ENCODE measurements at regions not wholly inside any gene's neighbourhood (a gene's known extent, or its start where the extent isn't known, plus 50 kb on each side); places are given as distances from the start of the nearest gene placed in this dataset.

DNA sequence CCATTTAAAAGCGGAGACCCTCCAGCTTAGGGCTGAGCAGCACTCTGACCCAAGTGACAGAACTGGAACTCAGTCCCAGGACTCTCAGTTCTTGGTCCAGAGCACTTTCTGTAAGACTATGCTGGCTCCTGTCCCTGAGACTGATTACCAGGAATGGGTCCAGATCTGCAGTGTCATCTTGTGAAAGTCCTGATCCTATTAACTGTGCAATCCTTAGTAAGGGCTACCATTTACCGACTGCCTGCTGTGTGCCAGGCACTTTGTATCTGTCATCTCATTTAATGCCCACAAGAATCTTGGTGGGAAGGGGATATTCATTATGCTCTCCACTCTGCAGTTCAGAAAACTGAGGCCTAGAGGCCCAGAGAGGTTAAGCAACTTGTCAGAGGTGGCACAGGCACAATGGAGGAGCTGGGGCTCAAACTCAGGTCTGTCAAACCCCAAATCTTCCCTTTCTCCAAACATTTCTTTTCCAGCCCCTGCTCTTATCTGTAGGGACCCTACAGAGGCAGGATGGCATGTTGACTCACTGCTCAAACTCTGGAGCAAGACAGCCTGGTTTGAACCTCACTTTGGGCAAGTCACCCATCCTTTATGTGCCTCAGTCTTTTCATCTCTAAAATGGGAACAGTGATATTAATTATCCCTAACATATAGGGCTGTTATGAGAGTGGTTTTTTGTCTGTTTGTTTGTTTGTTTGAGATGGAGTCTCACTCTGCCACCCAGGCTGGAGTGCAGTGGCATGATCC, 57.6 kb upstream of the IFNLR1 start:
- Histone ChIP-seq H3K14ac (replicated peaks; ENCODE audit: low read depth, low read length) (no peak overlapping the region), H3K27ac (ENCODE audit: insufficient read depth, low read length) (no peak overlapping the region), H3K4me3 (ENCODE audit: insufficient read depth, low read depth, low read length) (no peak overlapping the region), H3K56ac (ENCODE audit: extremely low read depth, insufficient read depth, low read length) (no peak overlapping the region), H2AK5ac (ENCODE audit: low read depth, low read length) (no peak overlapping the region), H3K23ac (ENCODE audit: low read depth, low read length) (no peak overlapping the region), H3K9me1 (ENCODE audit: insufficient read depth, low read length) (peaks cover 2% of the 10 kb centered on the region; the same call in 1 of the 2 replicates), H3K4me2 (ENCODE audit: low read depth, low read length) (no peak overlapping the region), H3K4ac (ENCODE audit: low read depth, low read length) (no peak overlapping the region), H2AFZ (replicated peaks; ENCODE audit: low read length, poor library complexity) (no peak overlapping the region), H3K9ac (ENCODE audit: low read depth, low read length) (no peak overlapping the region), H4K91ac (ENCODE audit: insufficient read depth, low read depth, low read length) (no peak overlapping the region), H4K8ac (ENCODE audit: low read depth in 2 of 2, low read length in 2 of 2) (no peak overlapping the region), H3K4me1 (ENCODE audit: control insufficient read depth, insufficient read depth, low read length) (no peaks in the 10 kb centered on the region), H3K9me3 (ENCODE audit: control insufficient read depth, insufficient read depth, low read length) (no peaks in the 10 kb centered on the region), H2BK5ac (ENCODE audit: low read depth, low read length, poor library complexity, severe bottlenecking) (no peak overlapping the region), H3K27me3 (ENCODE audit: control insufficient read depth, insufficient read depth, low read length) (peaks cover 22% of the 10 kb centered on the region), H2BK20ac (ENCODE audit: low read depth, low read length) (no peak overlapping the region), H4K20me1 (ENCODE audit: insufficient read depth, low read length) (no peaks in the 10 kb centered on the region), H3K79me1 (ENCODE audit: low read depth in 1 of 2, low read length in 2 of 2) (no peaks in the 10 kb centered on the region), H4K5ac (ENCODE audit: low read depth, low read length) (no peak overlapping the region), H3K36me3 (ENCODE audit: control insufficient read depth, insufficient read depth, low read length) (no peaks in the 10 kb centered on the region), H2AK9ac (replicated peaks; ENCODE audit: low read depth, low read length, poor library complexity) (no peak overlapping the region), H2BK15ac (ENCODE audit: low read depth, low read length) (no peak overlapping the region), H3K18ac (ENCODE audit: low read depth, low read length) (no peak overlapping the region), H2BK120ac (ENCODE audit: low read depth, low read length) (no peak overlapping the region)
- POLR2A ChIA-PET (ENCODE audit: unreplicated experiment) = no interaction called here
- no peak for ATAC-seq (ENCODE audit: low read depth)
- dilution Hi-C loops (cut with HindIII; ENCODE audit: low sequenced_read_pairs, unreplicated experiment) (no loop called here), intact Hi-C loops (cut with micrococcal nuclease) (no loop called here), in situ Hi-C loops (cut with MboI; ENCODE audit: low sequenced_read_pairs) (no loop called here)
- no TSS peak for BruUV-seq (replicated peaks)
- TF ChIP-seq SMC3 (IDR thresholded peaks at IDR 0.05; ENCODE audit: low read depth, low read length) (no peak), MXI1 (IDR thresholded peaks at IDR 0.05; ENCODE audit: borderline replicate concordance, low read depth, low read length) (no peak), RFX5 (IDR thresholded peaks at IDR 0.05; ENCODE audit: low read depth, low read length) (no peak), BHLHE40 (IDR thresholded peaks at IDR 0.05; ENCODE audit: low read depth, low read length) (no peak), CEBPB (IDR thresholded peaks at IDR 0.05; ENCODE audit: low read depth, low read length) (no peak), MAZ (IDR thresholded peaks at IDR 0.05; ENCODE audit: borderline replicate concordance, low read depth, low read length) (no peak), FOS (IDR thresholded peaks at IDR 0.05; ENCODE audit: low read depth, low read length) (no peak), RAD21 (IDR thresholded peaks at IDR 0.05; ENCODE audit: low read length) (no peak), POLR2A (IDR thresholded peaks at IDR 0.05; ENCODE audit: low read depth, low read length) (no peak), CHD1 (IDR thresholded peaks at IDR 0.05; ENCODE audit: low read depth, low read length) (no peak), MAFK (IDR thresholded peaks at IDR 0.05; ENCODE audit: low read depth, low read length) (no peak), RCOR1 (IDR thresholded peaks at IDR 0.05; ENCODE audit: insufficient replicate concordance, low read length) (no peak)
- TF ChIP-seq, protein P1, sequence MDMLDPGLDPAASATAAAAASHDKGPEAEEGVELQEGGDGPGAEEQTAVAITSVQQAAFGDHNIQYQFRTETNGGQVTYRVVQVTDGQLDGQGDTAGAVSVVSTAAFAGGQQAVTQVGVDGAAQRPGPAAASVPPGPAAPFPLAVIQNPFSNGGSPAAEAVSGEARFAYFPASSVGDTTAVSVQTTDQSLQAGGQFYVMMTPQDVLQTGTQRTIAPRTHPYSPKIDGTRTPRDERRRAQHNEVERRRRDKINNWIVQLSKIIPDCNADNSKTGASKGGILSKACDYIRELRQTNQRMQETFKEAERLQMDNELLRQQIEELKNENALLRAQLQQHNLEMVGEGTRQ (IDR thresholded peaks at IDR 0.05; ENCODE audit: low read depth, low read length) = no peak
- TF ChIP-seq, protein P2, sequence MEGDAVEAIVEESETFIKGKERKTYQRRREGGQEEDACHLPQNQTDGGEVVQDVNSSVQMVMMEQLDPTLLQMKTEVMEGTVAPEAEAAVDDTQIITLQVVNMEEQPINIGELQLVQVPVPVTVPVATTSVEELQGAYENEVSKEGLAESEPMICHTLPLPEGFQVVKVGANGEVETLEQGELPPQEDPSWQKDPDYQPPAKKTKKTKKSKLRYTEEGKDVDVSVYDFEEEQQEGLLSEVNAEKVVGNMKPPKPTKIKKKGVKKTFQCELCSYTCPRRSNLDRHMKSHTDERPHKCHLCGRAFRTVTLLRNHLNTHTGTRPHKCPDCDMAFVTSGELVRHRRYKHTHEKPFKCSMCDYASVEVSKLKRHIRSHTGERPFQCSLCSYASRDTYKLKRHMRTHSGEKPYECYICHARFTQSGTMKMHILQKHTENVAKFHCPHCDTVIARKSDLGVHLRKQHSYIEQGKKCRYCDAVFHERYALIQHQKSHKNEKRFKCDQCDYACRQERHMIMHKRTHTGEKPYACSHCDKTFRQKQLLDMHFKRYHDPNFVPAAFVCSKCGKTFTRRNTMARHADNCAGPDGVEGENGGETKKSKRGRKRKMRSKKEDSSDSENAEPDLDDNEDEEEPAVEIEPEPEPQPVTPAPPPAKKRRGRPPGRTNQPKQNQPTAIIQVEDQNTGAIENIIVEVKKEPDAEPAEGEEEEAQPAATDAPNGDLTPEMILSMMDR (conservative IDR thresholded peaks at IDR 0.05; ENCODE audit: low read depth, low read length) = no peak
- TF ChIP-seq, protein P3, sequence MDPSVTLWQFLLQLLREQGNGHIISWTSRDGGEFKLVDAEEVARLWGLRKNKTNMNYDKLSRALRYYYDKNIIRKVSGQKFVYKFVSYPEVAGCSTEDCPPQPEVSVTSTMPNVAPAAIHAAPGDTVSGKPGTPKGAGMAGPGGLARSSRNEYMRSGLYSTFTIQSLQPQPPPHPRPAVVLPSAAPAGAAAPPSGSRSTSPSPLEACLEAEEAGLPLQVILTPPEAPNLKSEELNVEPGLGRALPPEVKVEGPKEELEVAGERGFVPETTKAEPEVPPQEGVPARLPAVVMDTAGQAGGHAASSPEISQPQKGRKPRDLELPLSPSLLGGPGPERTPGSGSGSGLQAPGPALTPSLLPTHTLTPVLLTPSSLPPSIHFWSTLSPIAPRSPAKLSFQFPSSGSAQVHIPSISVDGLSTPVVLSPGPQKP (IDR thresholded peaks at IDR 0.05; ENCODE audit: borderline replicate concordance, low read depth, low read length) = no peak
- DNase-seq = no peak
- CTCF ChIA-PET = no interaction called here
- WGBS, 2 experiments (ENCODE audit: extremely low coverage in 2 of 2, insufficient read length in 1 of 2) = 83% methylated on average over 1 of the region's 2 CpGs; no CpG with 5 or more reads in 1 of the 2 experiments
